IMR-90 (cell line): ENCODE measurements at regions not wholly inside any gene's neighbourhood (a gene's known extent, or its start where the extent isn't known, plus 50 kb on each side); places are given as distances from the start of the nearest gene placed in this dataset.

Experiments used
- ATAC-seq: fragments of 200-7000 bp; cut with Tn5 transposase; 2 replicates; pipeline ENCODE4 v1.9.1; 2020; ENCODE audit warnings: low read depth, mild to moderate bottlenecking, moderate library complexity
- BruUV-seq: library from RNA; stranded (reverse); fragments of 400-500 nt; replicated peaks from 2 replicates; lab custom pipeline; 2021; lab: Mats Ljungman, UMichigan
- CTCF ChIA-PET: fragments of 300-600 bp; formaldehyde crosslinking; extraction: SDS; loops from one replicate; lab custom pipeline; 2021; ENCODE audit warnings: antibody characterized with exemption; lab: Yijun Ruan, JAX
- POLR2A ChIA-PET: fragments of 300-600 bp; sonication (Branson Sonifier 250); formaldehyde crosslinking; loops from one replicate; lab custom pipeline; 2022; ENCODE audit warnings: antibody characterized with exemption; ENCODE audit not compliant: unreplicated experiment; lab: Charles Lee
- DNase-seq: peaks from one replicate; pipeline ENCODE4 v3.0.0; 2013
- H2AFZ ChIP-seq: replicated peaks from 2 replicates; pipeline ENCODE3; 2013; ENCODE audit warnings: low read length, mild to moderate bottlenecking; ENCODE audit not compliant: poor library complexity
- H2AK5ac ChIP-seq: 2 replicates; pipeline ENCODE4 v1.6.1; 2013; ENCODE audit warnings: low read depth, low read length, inconsistent platforms
- H2AK9ac ChIP-seq: replicated peaks from 2 replicates; pipeline ENCODE3; 2013; ENCODE audit warnings: mild to moderate bottlenecking, low read depth, low read length, moderate library complexity; ENCODE audit not compliant: poor library complexity
- H2BK120ac ChIP-seq: 2 replicates; pipeline ENCODE4 v1.6.1; 2013; ENCODE audit warnings: low read depth, low read length, inconsistent platforms
- H2BK15ac ChIP-seq: 3 replicates; pipeline ENCODE4 v1.6.1; 2013; ENCODE audit warnings: low read depth, low read length, inconsistent platforms
- H2BK20ac ChIP-seq: 2 replicates; pipeline ENCODE4 v1.6.1; 2013; ENCODE audit warnings: low read depth, mild to moderate bottlenecking, inconsistent platforms, low read length, moderate library complexity
- H2BK5ac ChIP-seq: 2 replicates; pipeline ENCODE4 v1.6.1; 2013; ENCODE audit warnings: mild to moderate bottlenecking, low read depth, low read length, inconsistent platforms; ENCODE audit not compliant: poor library complexity, severe bottlenecking
- H3K14ac ChIP-seq: replicated peaks from 2 replicates; pipeline ENCODE4 v1.6.1; 2013; ENCODE audit warnings: low read depth, low read length, inconsistent platforms
- H3K18ac ChIP-seq: 2 replicates; pipeline ENCODE4 v1.6.1; 2013; ENCODE audit warnings: low read depth, low read length, control low read depth
- H3K23ac ChIP-seq: 2 replicates; pipeline ENCODE4 v1.6.1; 2013; ENCODE audit warnings: low read depth, low read length, inconsistent platforms
- H3K27ac ChIP-seq: 2 replicates; pipeline ENCODE4 v1.5.1; 2013; ENCODE audit warnings: mild to moderate bottlenecking, control low read depth, low read length; ENCODE audit not compliant: insufficient read depth
- H3K27me3 ChIP-seq: 2 replicates; pipeline ENCODE4 v1.6.1; 2013; ENCODE audit warnings: low read length; ENCODE audit not compliant: control insufficient read depth, insufficient read depth
- H3K36me3 ChIP-seq: 2 replicates; pipeline ENCODE4 v1.6.1; 2013; ENCODE audit warnings: low read length, mixed read lengths; ENCODE audit not compliant: control insufficient read depth, insufficient read depth
- H3K4ac ChIP-seq: 2 replicates; pipeline ENCODE4 v1.6.1; 2013; ENCODE audit warnings: low read depth, low read length, inconsistent platforms
- H3K4me1 ChIP-seq: 2 replicates; pipeline ENCODE4 v1.6.1; 2013; ENCODE audit warnings: low read length, mixed read lengths; ENCODE audit not compliant: control insufficient read depth, insufficient read depth
- H3K4me2 ChIP-seq: 2 replicates; pipeline ENCODE4 v1.6.1; 2013; ENCODE audit warnings: low read depth, mild to moderate bottlenecking, control low read depth, low read length, moderate library complexity
- H3K4me3 ChIP-seq: 2 replicates; pipeline ENCODE4 v1.5.1; 2013; ENCODE audit warnings: low read depth, mild to moderate bottlenecking, control low read depth, low read length, moderate library complexity; ENCODE audit not compliant: insufficient read depth
- H3K56ac ChIP-seq: 2 replicates; pipeline ENCODE4 v1.6.1; 2013; ENCODE audit warnings: low read length, inconsistent platforms; ENCODE audit not compliant: insufficient read depth; ENCODE audit errors: extremely low read depth
- H3K79me1 ChIP-seq, 2 experiments: 2 replicates each; pipeline ENCODE4 v1.6.1; 2013; ENCODE audit warnings: low read length in 2 of 2, inconsistent platforms in 1 of 2, low read depth in 1 of 2
- H3K9ac ChIP-seq: 2 replicates; pipeline ENCODE4 v1.6.1; 2013; ENCODE audit warnings: low read depth, low read length, control low read depth
- H3K9me1 ChIP-seq: 2 replicates; pipeline ENCODE4 v1.6.1; 2013; ENCODE audit warnings: low read length, inconsistent platforms; ENCODE audit not compliant: insufficient read depth
- H3K9me3 ChIP-seq: 2 replicates; pipeline ENCODE4 v1.6.1; 2013; ENCODE audit warnings: low read length; ENCODE audit not compliant: control insufficient read depth, insufficient read depth
- H4K20me1 ChIP-seq: 2 replicates; pipeline ENCODE4 v1.6.1; 2013; ENCODE audit warnings: low read length, inconsistent platforms; ENCODE audit not compliant: insufficient read depth
- H4K5ac ChIP-seq: 2 replicates; pipeline ENCODE4 v1.6.1; 2013; ENCODE audit warnings: mild to moderate bottlenecking, low read depth, low read length, control low read depth
- H4K8ac ChIP-seq, 2 experiments: 2 replicates each; pipeline ENCODE4 v1.6.1; 2013; ENCODE audit warnings: low read depth in 2 of 2, low read length in 2 of 2, control low read depth in 1 of 2, inconsistent platforms in 1 of 2
- H4K91ac ChIP-seq: 2 replicates; pipeline ENCODE4 v1.6.1; 2013; ENCODE audit warnings: low read depth, low read length, inconsistent platforms; ENCODE audit not compliant: insufficient read depth
- BHLHE40 ChIP-seq: fragments of 150-350 bp; IDR thresholded peaks from 2 replicates; pipeline ENCODE4 v1.6.1; 2016; ENCODE audit warnings: mild to moderate bottlenecking, low read depth, low read length
- CEBPB ChIP-seq: IDR thresholded peaks from 2 replicates; pipeline ENCODE4 v1.6.1; 2012; ENCODE audit warnings: low read depth, low read length, improper control_type of control experiment
- MAZ ChIP-seq: IDR thresholded peaks from 2 replicates; pipeline ENCODE4 v1.6.1; 2012; ENCODE audit warnings: low read depth, mild to moderate bottlenecking, low read length, improper control_type of control experiment, moderate library complexity, borderline replicate concordance
- MXI1 ChIP-seq: IDR thresholded peaks from 2 replicates; pipeline ENCODE4 v1.6.1; 2012; ENCODE audit warnings: low read depth, mild to moderate bottlenecking, low read length, moderate library complexity, borderline replicate concordance
- POLR2A ChIP-seq: IDR thresholded peaks from 2 replicates; pipeline ENCODE4 v1.6.1; 2012; ENCODE audit warnings: mild to moderate bottlenecking, low read depth, low read length
- USF2 ChIP-seq: fragments of 150-350 bp; IDR thresholded peaks from 2 replicates; pipeline ENCODE4 v1.6.1; 2017; ENCODE audit warnings: mild to moderate bottlenecking, antibody characterized with exemption, low read length, low read depth
- WGBS, 2 experiments: methylation state at CpG; one replicate each; pipeline versions ENCODE4 v1.1.5 to v1.1.7; 2013; ENCODE audit warnings: missing lambda C conversion rate in 2 of 2; ENCODE audit not compliant: insufficient read length in 1 of 2; ENCODE audit errors: extremely low coverage in 2 of 2; 5-methylcytosine and 5-hydroxymethylcytosine counted together
- dilution Hi-C: fragments of 300-500 bp; cut with HindIII; formaldehyde crosslinking; loops from one replicate; pipeline ENCODE4 v1.14.3; 2018; ENCODE audit warnings: low sequenced_read_pairs; ENCODE audit not compliant: unreplicated experiment
- in situ Hi-C: fragments of 300-500 bp; cut with MboI; formaldehyde crosslinking; loops from 3 replicates; pipeline ENCODE4 v1.14.3; 2019; ENCODE audit warnings: low sequenced_read_pairs, inconsistent platforms, mixed read lengths
- intact Hi-C: fragments of 100-400 bp; cut with micrococcal nuclease; formaldehyde crosslinking; loops from 2 replicates; pipeline ENCODE4 v1.10.0; 2022

- Histone ChIP-seq H3K79me1 (no peaks in the 10 kb centered on the region), H3K27ac (no peak overlapping the region), H4K5ac (no peak overlapping the region), H3K4me3 (no peak overlapping the region), H3K56ac (no peak overlapping the region), H3K27me3 (peaks cover 16% of the 10 kb centered on the region), H3K14ac (no peak overlapping the region), H3K18ac (no peak overlapping the region), H3K4me1 (peaks cover 7% of the 10 kb centered on the region), H3K4me2 (no peak overlapping the region), H2AK9ac (no peak overlapping the region), H2BK20ac (0 out of 2 replicates have a peak overlapping the region, but pooled peaks have one; percentile 34), H2BK120ac (no peak overlapping the region), H2BK15ac (no peak overlapping the region), H3K4ac (no peak overlapping the region), H4K8ac (no peak overlapping the region), H2AFZ (no peak overlapping the region), H3K9ac (no peak overlapping the region), H3K36me3 (no peaks in the 10 kb centered on the region), H2BK5ac (no peak overlapping the region), H4K20me1 (no peaks in the 10 kb centered on the region), H4K91ac (no peak overlapping the region), H2AK5ac (no peak overlapping the region), H3K9me1 (no peaks in the 10 kb centered on the region; the same call in 1 of the 2 replicates), H3K23ac (no peak overlapping the region), H3K9me3 (no peaks in the 10 kb centered on the region)
- in situ Hi-C loops (no loop called here), dilution Hi-C loops (no loop called here), intact Hi-C loops (no loop called here)
- DNase-seq (no peak), ATAC-seq (no peak)
- no CpG with 5 or more reads among the region's 2 CpGs for WGBS, 2 experiments
- BruUV-seq, result no TSS peak
- TF ChIP-seq MXI1 (no peak), MAZ (no peak), BHLHE40 (no peak), POLR2A (no peak), CEBPB (no peak), USF2 (no peak)
- ChIA-PET CTCF (interaction anchor here (1.4 kb wide), 1 partner anchor 9 kb away, joined by 3 read pairs; no protein-coding TSS in a partner anchor), POLR2A (no interaction called here)
These were observed 286.6 kb upstream of the GATB start for GRCh38 chr4:152047451-152047850.
